ENCODE measurements at regions not wholly inside any gene's neighbourhood (a gene's known extent, or its start where the extent isn't known, plus 50 kb on each side); places are given as distances from the start of the nearest gene placed in this dataset.

DNA sequence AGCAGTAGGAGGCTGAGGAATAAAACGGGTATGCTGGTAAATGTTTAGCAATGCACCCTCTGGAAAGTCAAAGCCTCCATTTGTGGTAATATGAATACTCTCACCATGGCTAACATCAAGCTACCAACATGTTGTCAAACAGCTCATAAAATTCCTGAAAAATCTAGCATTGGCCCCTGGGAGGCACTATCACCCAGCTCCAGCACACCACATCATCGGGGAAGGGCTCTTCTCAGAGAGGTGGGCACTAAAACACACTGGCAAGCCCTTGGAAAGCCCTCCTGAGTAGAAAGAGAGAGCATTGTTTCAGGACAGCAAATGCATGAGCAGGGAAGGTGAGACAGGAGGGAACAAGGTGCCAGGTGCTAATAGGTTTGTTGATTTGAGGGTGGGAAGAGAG is 53.9 kb upstream of the FLT1 start:
- Histone ChIP-seq H3K27ac (no peak overlapping the region), H3K4me3 (no peak overlapping the region), H3K36me3 (no peaks in the 10 kb centered on the region), H3K27me3 (peaks cover 0 to 36% (median 0%) of the 10 kb centered on the region in 4 donors), H3K4me1 (no peaks in the 10 kb centered on the region), H3K9me3 (no peaks in the 10 kb centered on the region)
- intact Hi-C loops (cut with DNase I), result no loop called here
- TF ChIP-seq POLR2A (IDR thresholded peaks at IDR 0.05) (no peak), CTCF (IDR thresholded peaks at IDR 0.05) (no peak)
- DNase-seq, result no peak
- WGBS, 2 donors, result 62 to 67% methylated on average over 1 to 2 of the region's 2 CpGs

DNA sequence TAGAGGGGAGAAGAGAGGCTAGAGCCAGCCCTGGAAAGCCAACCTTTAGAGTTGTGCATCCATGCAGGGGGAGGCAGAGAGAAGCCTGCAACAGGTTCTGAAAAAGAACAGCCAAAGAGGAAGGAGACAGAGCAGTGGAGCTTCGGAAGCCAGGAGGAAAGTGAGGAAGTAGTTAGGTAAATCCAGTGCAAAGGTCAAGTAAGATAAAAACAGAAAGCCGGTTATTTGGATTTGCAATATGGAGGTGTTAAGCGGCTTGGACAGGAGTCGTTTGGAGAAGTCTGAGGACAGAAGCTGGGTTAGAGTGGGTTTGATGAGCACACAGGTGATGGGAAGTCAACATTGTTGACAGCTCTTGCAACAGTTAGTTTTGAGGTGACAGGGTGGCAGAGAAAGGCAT is 53.5 kb upstream of the FLT1 start:
- no peak overlapping the region for H3K4me3 ChIP-seq
- no peak overlapping the region for H3K27ac ChIP-seq
- intact Hi-C loops (cut with DNase I), result no loop called here
- H3K27me3 ChIP-seq, result peaks cover 0 to 33% (median 0%) of the 10 kb centered on the region in 4 donors
- no peaks in the 10 kb centered on the region for H3K4me1 ChIP-seq
- no peak for DNase-seq
- no peaks in the 10 kb centered on the region for H3K9me3 ChIP-seq
- no peaks in the 10 kb centered on the region for H3K36me3 ChIP-seq
- no peak for TF ChIP-seq CTCF (IDR thresholded peaks at IDR 0.05)
- TF ChIP-seq POLR2A (IDR thresholded peaks at IDR 0.05), result no peak
- WGBS, 2 donors, result 56 to 62% methylated on average over 4 of the region's 4 CpGs

GRCh38 chr13:28545583-28546333 is 50.8 kb upstream of the FLT1 start:
- TF ChIP-seq POLR2A (IDR thresholded peaks at IDR 0.05), result no peak
- no peak for TF ChIP-seq CTCF (IDR thresholded peaks at IDR 0.05)
- no peak for DNase-seq
- Histone ChIP-seq H3K27ac (no peak overlapping the region), H3K4me1 (no peaks in the 10 kb centered on the region), H3K27me3 (peaks cover 0 to 28% (median 0%) of the 10 kb centered on the region in 4 donors), H3K9me3 (no peaks in the 10 kb centered on the region), H3K36me3 (no peaks in the 10 kb centered on the region), H3K4me3 (no peak overlapping the region)
- WGBS, 2 donors, result 45 to 54% methylated on average over 5 of the region's 5 CpGs
- intact Hi-C loops (cut with DNase I), result no loop called here
